Memory B cell (primary cell): ENCODE measurements at regions not wholly inside any gene's neighbourhood (a gene's known extent, or its start where the extent isn't known, plus 50 kb on each side); places are given as distances from the start of the nearest gene placed in this dataset.
"Not testable (repeated sequence)": the region's sequence is repeated elsewhere in the genome, so short reads cannot be mapped to it uniquely, and the experiment has no call there.

Experiments
- ATAC-seq: fragments of 150-1000 bp; cut with Tn5 transposase; 2 replicates; pipeline ENCODE4 v1.10.0; 2021; ENCODE audit warnings: low read depth, mild to moderate bottlenecking, moderate library complexity
- DNase-seq, 2 donors: peaks; one replicate each; pipeline ENCODE4 v3.0.0; 2022; ENCODE audit warnings: low spot score in 2 of 2
- H3K27ac Mint-ChIP-seq: one replicate; pipeline ENCODE4 v1.8.0; 2022; ENCODE audit warnings: mild to moderate bottlenecking, moderate library complexity, mixed read lengths
- H3K27me3 Mint-ChIP-seq: one replicate; pipeline ENCODE4 v1.8.0; 2022; ENCODE audit warnings: mixed read lengths
- H3K36me3 Mint-ChIP-seq: one replicate; pipeline ENCODE4 v1.8.0; 2022; ENCODE audit warnings: mild to moderate bottlenecking, mixed read lengths
- H3K4me1 Mint-ChIP-seq: one replicate; pipeline ENCODE4 v1.8.0; 2022; ENCODE audit warnings: mixed read lengths
- H3K4me3 Mint-ChIP-seq: one replicate; pipeline ENCODE4 v1.8.0; 2022; ENCODE audit warnings: mild to moderate bottlenecking, moderate library complexity, mixed read lengths
- H3K9me3 Mint-ChIP-seq: one replicate; pipeline ENCODE4 v1.8.0; 2022; ENCODE audit warnings: mixed read lengths

- not testable (repeated sequence) for H3K9me3 Mint-ChIP-seq, H3K27me3 Mint-ChIP-seq, DNase-seq, H3K27ac Mint-ChIP-seq, H3K36me3 Mint-ChIP-seq, ATAC-seq, H3K4me3 Mint-ChIP-seq
- H3K4me1 Mint-ChIP-seq = peaks cover 23% of the 10 kb centered on the region
These were observed 50.5 kb upstream of the MED13L start for GRCh38 chr12:116327992-116328391.

- Mint-ChIP-seq H3K27ac (peak overlapping the region; percentile 35), H3K27me3 (no peaks in the 10 kb centered on the region), H3K36me3 (no peaks in the 10 kb centered on the region), H3K4me1 (peaks cover 24% of the 10 kb centered on the region), H3K4me3 (no peak overlapping the region), H3K9me3 (peaks cover 8% of the 10 kb centered on the region)
- ATAC-seq (no peak), DNase-seq (no peak)
These were observed 54.4 kb upstream of the MED13L start for GRCh38 chr12:116331876-116332275.

GRCh38 chr12:116332705-116333380 is 55.4 kb upstream of the MED13L start:
- H3K36me3 Mint-ChIP-seq = no peaks in the 10 kb centered on the region
- DNase-seq = no peak
- ATAC-seq = no peak

GRCh38 chr12:116333402-116333801 is 55.9 kb upstream of the MED13L start:
- no peak for ATAC-seq
- no peak for DNase-seq
- no peaks in the 10 kb centered on the region for H3K36me3 Mint-ChIP-seq
- H3K4me3 Mint-ChIP-seq = no peak overlapping the region
- peaks cover 33% of the 10 kb centered on the region for H3K4me1 Mint-ChIP-seq
- H3K9me3 Mint-ChIP-seq = peaks cover 4% of the 10 kb centered on the region
- peak overlapping the region; percentile 89 for H3K27ac Mint-ChIP-seq
- no peaks in the 10 kb centered on the region for H3K27me3 Mint-ChIP-seq

More at GRCh38 chr12:116332705-116333380, 55.4 kb upstream of the MED13L start:
- no peaks in the 10 kb centered on the region for H3K27me3 Mint-ChIP-seq
- peaks cover 29% of the 10 kb centered on the region for H3K4me1 Mint-ChIP-seq
- H3K4me3 Mint-ChIP-seq = no peak overlapping the region
- H3K27ac Mint-ChIP-seq = peak overlapping the region; percentile 89
- H3K9me3 Mint-ChIP-seq = peaks cover 5% of the 10 kb centered on the region

GRCh38 chr12:116336542-116337065 is 59.1 kb upstream of the MED13L start:
- DNase-seq (peak; percentile 55 to 81), ATAC-seq (peak; percentile 87)
- Mint-ChIP-seq H3K27ac (peak overlapping the region; percentile 99), H3K9me3 (peaks cover 3% of the 10 kb centered on the region), H3K4me1 (peaks cover 53% of the 10 kb centered on the region), H3K36me3 (no peaks in the 10 kb centered on the region), H3K4me3 (peak overlapping the region; percentile 80), H3K27me3 (no peaks in the 10 kb centered on the region)

GRCh38 chr12:116337312-116337711 is 59.8 kb upstream of the MED13L start:
- no peaks in the 10 kb centered on the region for H3K27me3 Mint-ChIP-seq
- H3K4me3 Mint-ChIP-seq = peak overlapping the region; percentile 80
- DNase-seq = no peak
- no peaks in the 10 kb centered on the region for H3K36me3 Mint-ChIP-seq
- H3K9me3 Mint-ChIP-seq = peaks cover 3% of the 10 kb centered on the region
- no peak for ATAC-seq
- peak overlapping the region; percentile 99 for H3K27ac Mint-ChIP-seq
- H3K4me1 Mint-ChIP-seq = peaks cover 49% of the 10 kb centered on the region

GRCh38 chr12:116338064-116338846 is 60.8 kb upstream of the MED13L start:
- Mint-ChIP-seq H3K4me3 (no peak overlapping the region), H3K27ac (peak overlapping the region; percentile 99), H3K27me3 (no peaks in the 10 kb centered on the region), H3K4me1 (peaks cover 50% of the 10 kb centered on the region), H3K9me3 (peaks cover 3% of the 10 kb centered on the region), H3K36me3 (no peaks in the 10 kb centered on the region)
- no peak for DNase-seq
- no peak for ATAC-seq

GRCh38 chr12:116339062-116339461 is 61.6 kb upstream of the MED13L start:
- DNase-seq (peak in 1 of 2 donors; percentile 34), ATAC-seq (peak; percentile 30)
- Mint-ChIP-seq H3K4me1 (peaks cover 49% of the 10 kb centered on the region), H3K36me3 (no peaks in the 10 kb centered on the region), H3K27me3 (no peaks in the 10 kb centered on the region), H3K4me3 (no peak overlapping the region), H3K9me3 (peaks cover 3% of the 10 kb centered on the region), H3K27ac (peak overlapping the region; percentile 99)

GRCh38 chr12:116339800-116340371 is 62.4 kb upstream of the MED13L start:
- H3K4me1 Mint-ChIP-seq = peaks cover 47% of the 10 kb centered on the region

GRCh38 chr12:116343331-116343884 is 65.9 kb upstream of the MED13L start:
- Mint-ChIP-seq H3K4me3 (no peak overlapping the region), H3K27me3 (no peaks in the 10 kb centered on the region), H3K36me3 (no peaks in the 10 kb centered on the region), H3K9me3 (peaks cover 4% of the 10 kb centered on the region), H3K4me1 (peaks cover 27% of the 10 kb centered on the region), H3K27ac (no peak overlapping the region)
- no peak for DNase-seq
- ATAC-seq = no peak

More at GRCh38 chr12:116339800-116340371, 62.4 kb upstream of the MED13L start:
- no peak for DNase-seq
- ATAC-seq = no peak
- no peak overlapping the region for H3K4me3 Mint-ChIP-seq
- peak overlapping the region; percentile 24 for H3K27ac Mint-ChIP-seq
- peaks cover 3% of the 10 kb centered on the region for H3K9me3 Mint-ChIP-seq
- H3K27me3 Mint-ChIP-seq = no peaks in the 10 kb centered on the region
- no peaks in the 10 kb centered on the region for H3K36me3 Mint-ChIP-seq

- DNase-seq (no peak), ATAC-seq (no peak)
- Mint-ChIP-seq H3K27ac (no peak overlapping the region), H3K36me3 (peaks cover 3% of the 10 kb centered on the region), H3K4me3 (no peak overlapping the region), H3K27me3 (no peaks in the 10 kb centered on the region), H3K4me1 (peaks cover 13% of the 10 kb centered on the region), H3K9me3 (peaks cover 3% of the 10 kb centered on the region)
These were observed 68.7 kb upstream of the MED13L start for GRCh38 chr12:116346222-116346621.

GRCh38 chr12:116346741-116347140 is 69.2 kb upstream of the MED13L start:
- Mint-ChIP-seq H3K27me3 (no peaks in the 10 kb centered on the region), H3K4me1 (peaks cover 13% of the 10 kb centered on the region), H3K4me3 (no peak overlapping the region), H3K9me3 (peaks cover 3% of the 10 kb centered on the region), H3K27ac (no peak overlapping the region), H3K36me3 (peaks cover 3% of the 10 kb centered on the region)
- ATAC-seq = no peak
- no peak for DNase-seq

GRCh38 chr12:116347265-116347664 is 69.8 kb upstream of the MED13L start:
- H3K36me3 Mint-ChIP-seq = peaks cover 3% of the 10 kb centered on the region
- peaks cover 13% of the 10 kb centered on the region for H3K4me1 Mint-ChIP-seq
- H3K27ac Mint-ChIP-seq = no peak overlapping the region
- H3K4me3 Mint-ChIP-seq = no peak overlapping the region
- ATAC-seq (no peak), DNase-seq (no peak)
- H3K27me3 Mint-ChIP-seq = no peaks in the 10 kb centered on the region
- peaks cover 3% of the 10 kb centered on the region for H3K9me3 Mint-ChIP-seq
